Stimulated activated CD4-positive, alpha-beta T cell treated with anti-CD3 and anti-CD28 coated beads, TNF-alpha, amount 100 ng/mL, for 24 hours (primary cell): ENCODE measurements at regions not wholly inside any gene's neighbourhood (a gene's known extent, or its start where the extent isn't known, plus 50 kb on each side); places are given as distances from the start of the nearest gene placed in this dataset.

ENCODE experiments used
- DNase-seq, 3 experiments: peaks; one replicate each; pipeline ENCODE4 v3.0.0-alpha.2; 2020; ENCODE audit warnings: low read depth in 3 of 3

DNA sequence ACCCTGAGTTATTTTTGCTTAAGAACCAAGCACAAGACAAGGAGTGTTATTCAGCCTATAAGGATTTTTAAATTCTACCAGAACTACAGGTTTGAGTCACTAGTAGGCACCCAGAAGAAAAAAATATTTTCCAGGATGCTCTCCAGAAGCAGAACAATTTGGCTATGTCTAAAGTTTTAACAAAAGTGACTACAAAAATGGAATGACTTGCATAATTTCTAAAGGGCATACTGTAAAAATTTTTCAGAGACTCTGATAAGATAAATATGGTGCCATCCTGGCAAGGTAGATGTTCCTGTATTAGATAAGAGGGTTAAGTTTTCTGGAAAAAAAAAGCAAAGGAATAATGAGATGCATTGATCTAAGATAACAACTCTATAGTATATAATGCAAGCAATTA is 68.6 kb upstream of the FAM9A start:
- DNase-seq, result no peak

GRCh38 chrX:8868906-8869305 is 67.7 kb upstream of the FAM9A start:
- DNase-seq, result no peak

DNA sequence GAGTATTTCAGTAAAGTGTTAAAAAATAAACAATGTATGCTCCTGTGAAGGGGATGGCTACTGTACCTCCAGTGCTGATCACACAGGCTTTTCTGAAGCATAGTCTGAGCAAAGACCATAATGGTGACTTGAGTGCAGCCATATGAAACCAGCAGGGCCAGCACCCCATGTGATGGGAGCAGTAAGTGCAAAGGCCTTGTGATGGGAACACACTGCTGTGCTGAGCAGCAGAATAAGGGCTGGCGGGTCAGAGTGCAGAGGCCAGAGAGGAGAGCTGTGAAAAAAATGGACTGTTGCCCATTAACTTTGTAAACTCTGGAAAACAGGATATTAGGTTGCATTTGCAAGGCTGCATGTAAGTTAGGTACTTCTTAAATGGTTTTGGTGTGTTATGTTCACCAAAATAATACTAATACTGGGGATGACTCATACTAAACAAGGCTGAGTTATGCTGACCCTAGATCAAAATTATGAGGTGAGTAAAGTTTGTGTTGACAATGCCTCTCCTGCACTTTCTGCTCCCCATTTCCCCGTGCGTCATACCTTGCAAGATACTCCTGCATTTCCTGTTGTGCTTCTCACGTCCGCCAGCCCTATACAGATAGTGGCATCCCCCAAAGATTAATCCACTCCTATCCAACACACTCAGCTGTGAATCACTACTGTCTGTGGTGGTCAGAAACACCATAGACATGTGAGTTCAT is 67.0 kb upstream of the FAM9A start:
- DNase-seq, result no peak

DNA sequence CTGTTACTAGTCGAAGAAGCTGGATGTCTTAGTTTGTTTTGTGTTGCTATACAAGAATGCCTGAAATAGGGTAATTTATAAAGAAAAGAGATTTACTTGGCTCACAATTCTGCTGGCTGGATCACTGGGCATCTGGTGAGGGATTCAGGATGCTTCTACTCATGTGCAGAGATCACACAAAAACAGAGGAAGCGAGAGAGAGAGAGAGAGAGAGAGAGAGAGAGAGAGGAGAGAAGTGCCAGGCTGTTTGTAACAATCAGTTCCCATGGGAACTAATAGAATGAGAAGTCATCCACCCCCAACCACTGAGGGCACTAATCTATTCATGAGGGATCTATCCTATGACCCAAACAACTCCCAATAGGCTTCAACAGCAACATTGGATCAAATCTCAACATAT is 66.2 kb upstream of the FAM9A start:
- DNase-seq, result no peak

DNA sequence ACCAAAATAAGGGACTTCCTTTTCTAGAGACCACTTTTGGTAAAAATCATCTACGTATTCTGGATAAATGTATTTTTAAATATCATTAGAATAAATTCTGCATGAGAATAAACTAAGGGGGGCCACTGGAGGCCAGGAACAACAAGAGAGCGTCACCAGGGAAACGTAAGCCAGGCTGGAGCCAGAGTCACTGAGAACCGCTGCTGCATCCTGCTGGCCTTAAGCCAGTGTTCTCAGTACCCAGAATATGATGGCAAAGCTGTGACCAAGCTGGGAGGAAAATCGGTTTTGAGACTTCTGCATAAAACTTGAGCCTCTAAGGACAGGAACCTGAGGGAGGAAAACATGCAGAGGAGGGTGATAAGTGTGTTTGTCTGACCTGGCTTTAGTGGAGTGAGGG is 63.0 kb upstream of the FAM9A start:
- DNase-seq, result no peak

- DNase-seq, result no peak
Measured at GRCh38 chrX:8861908-8862307, 60.7 kb upstream of the FAM9A start.

DNA sequence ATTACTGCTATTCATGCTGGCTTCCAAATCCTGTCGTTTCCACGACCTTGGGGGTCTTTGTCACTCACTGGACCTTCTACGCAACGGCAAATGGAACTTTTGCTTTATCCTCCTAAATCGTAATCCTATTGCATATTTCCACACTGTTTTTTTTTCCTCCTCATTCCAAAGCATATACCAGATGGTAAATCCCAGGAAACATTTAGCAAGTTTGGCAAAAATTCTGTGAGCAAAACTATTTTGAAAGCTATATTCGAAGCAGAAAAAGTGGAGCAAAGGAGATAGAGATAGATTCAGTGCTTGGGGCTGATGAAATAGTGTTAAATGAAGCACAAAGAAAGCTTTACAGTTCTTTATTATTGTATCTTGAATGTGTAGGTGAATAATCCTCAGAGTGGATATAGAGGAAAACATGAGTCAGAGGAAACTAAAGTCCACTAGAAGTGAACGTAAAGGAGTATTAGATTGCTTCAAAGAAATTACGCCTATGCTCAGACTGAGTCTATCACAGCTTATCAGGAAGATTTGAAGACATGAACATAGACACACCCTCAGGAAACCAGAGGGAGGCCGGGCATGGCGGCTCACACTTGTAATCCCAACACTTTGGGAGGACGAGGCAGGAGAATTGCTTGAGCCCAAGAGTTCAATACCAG is 50.2 kb upstream of the FAM9A start:
- no peak for DNase-seq
